Upper lobe of right lung (tissue), 1 donor: ENCODE measurements at regions not wholly inside any gene's neighbourhood (a gene's known extent, or its start where the extent isn't known, plus 50 kb on each side); places are given as distances from the start of the nearest gene placed in this dataset.
"Not testable (repeated sequence)": the region's sequence is repeated elsewhere in the genome, so short reads cannot be mapped to it uniquely, and the experiment has no call there.

Experiments
- ATAC-seq: fragments of 200-7000 bp; cut with Tn5 transposase; one replicate; pipeline ENCODE4 v1.9.1; 2020; ENCODE audit warnings: mild to moderate bottlenecking, moderate library complexity
- DNase-seq: peaks from one replicate; pipeline ENCODE4 v3.0.0-alpha.2; 2020
- H3K27ac ChIP-seq: fragments of 200-600 bp; one replicate; pipeline ENCODE4 v1.8.0; 2022
- H3K27me3 ChIP-seq: fragments of 200-600 bp; one replicate; pipeline ENCODE4 v1.8.0; 2022; ENCODE audit warnings: mild to moderate bottlenecking
- H3K36me3 ChIP-seq: fragments of 200-600 bp; one replicate; pipeline ENCODE4 v1.8.0; 2022
- H3K4me1 ChIP-seq: fragments of 200-600 bp; one replicate; pipeline ENCODE4 v1.8.0; 2022
- H3K4me3 ChIP-seq: fragments of 200-600 bp; one replicate; pipeline ENCODE4 v1.8.0; 2022; ENCODE audit warnings: mild to moderate bottlenecking
- H3K9me3 ChIP-seq: fragments of 200-600 bp; one replicate; pipeline ENCODE4 v1.8.0; 2022
- intact Hi-C: fragments of 100-400 bp; cut with DNase I; formaldehyde crosslinking; loops from one replicate; pipeline ENCODE4 v1.11.0; 2022
- TF ChIP-seq, protein P1 (sequence below): fragments of 200-600 bp; IDR thresholded peaks from one replicate; pipeline ENCODE4 v1.8.0; 2022; ENCODE audit warnings: antibody characterized with exemption
- donor health status: DM: no; HTN: yes; CAD: no; lungs with severe emphysema.

DNA sequence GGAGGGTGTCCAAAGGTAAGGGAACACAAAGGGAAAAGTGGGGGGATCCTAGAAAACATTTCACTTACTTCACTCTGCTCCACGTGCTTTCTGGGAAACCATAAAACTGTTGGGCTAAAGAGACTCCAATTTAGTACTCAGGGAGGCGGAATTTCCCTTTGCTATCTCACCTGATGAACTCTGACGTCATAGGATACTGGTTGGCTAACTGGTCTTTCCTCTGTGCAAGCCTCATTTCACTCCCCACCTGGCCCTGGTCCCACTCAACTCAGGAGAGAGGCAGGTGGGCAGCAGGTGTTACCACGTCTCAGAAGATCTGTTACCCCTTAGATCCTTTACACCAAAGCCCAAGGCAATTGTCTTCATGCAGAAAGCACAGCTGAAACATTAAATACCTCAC, 51.8 kb upstream of the PMAIP1 start:
- intact Hi-C loops, result no loop called here

DNA sequence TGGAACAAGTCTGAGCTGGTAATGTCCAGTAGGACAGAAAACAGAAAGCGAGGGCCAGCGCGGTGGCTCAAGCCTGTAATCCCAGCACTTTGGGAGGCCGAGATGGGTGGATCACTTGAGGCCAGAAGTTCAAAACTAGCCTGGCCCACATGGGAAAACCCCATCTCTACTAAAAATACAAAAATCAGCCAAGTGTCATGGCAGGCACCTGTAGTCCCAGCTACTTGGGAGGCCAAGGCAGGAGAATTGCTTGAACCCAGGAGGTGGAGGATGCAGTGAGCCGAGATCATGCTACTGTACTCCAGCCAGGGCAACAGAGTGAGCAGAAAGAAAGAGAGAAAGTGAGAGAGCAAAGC, 52.3 kb upstream of the PMAIP1 start:
- intact Hi-C loops, H3K36me3 ChIP-seq, H3K4me3 ChIP-seq, H3K4me1 ChIP-seq, DNase-seq, H3K27me3 ChIP-seq, H3K9me3 ChIP-seq, H3K27ac ChIP-seq, ATAC-seq: not testable (repeated sequence)

More for the DNA sequence above, 51.8 kb upstream of the PMAIP1 start:
- Histone ChIP-seq H3K27ac (no peak overlapping the region), H3K4me1 (no peaks in the 10 kb centered on the region), H3K36me3 (no peaks in the 10 kb centered on the region), H3K27me3 (no peaks in the 10 kb centered on the region), H3K9me3 (no peaks in the 10 kb centered on the region), H3K4me3 (no peak overlapping the region)
- ATAC-seq, result no peak
- TF ChIP-seq, protein P1, sequence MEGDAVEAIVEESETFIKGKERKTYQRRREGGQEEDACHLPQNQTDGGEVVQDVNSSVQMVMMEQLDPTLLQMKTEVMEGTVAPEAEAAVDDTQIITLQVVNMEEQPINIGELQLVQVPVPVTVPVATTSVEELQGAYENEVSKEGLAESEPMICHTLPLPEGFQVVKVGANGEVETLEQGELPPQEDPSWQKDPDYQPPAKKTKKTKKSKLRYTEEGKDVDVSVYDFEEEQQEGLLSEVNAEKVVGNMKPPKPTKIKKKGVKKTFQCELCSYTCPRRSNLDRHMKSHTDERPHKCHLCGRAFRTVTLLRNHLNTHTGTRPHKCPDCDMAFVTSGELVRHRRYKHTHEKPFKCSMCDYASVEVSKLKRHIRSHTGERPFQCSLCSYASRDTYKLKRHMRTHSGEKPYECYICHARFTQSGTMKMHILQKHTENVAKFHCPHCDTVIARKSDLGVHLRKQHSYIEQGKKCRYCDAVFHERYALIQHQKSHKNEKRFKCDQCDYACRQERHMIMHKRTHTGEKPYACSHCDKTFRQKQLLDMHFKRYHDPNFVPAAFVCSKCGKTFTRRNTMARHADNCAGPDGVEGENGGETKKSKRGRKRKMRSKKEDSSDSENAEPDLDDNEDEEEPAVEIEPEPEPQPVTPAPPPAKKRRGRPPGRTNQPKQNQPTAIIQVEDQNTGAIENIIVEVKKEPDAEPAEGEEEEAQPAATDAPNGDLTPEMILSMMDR, result no peak
- no peak for DNase-seq

DNA sequence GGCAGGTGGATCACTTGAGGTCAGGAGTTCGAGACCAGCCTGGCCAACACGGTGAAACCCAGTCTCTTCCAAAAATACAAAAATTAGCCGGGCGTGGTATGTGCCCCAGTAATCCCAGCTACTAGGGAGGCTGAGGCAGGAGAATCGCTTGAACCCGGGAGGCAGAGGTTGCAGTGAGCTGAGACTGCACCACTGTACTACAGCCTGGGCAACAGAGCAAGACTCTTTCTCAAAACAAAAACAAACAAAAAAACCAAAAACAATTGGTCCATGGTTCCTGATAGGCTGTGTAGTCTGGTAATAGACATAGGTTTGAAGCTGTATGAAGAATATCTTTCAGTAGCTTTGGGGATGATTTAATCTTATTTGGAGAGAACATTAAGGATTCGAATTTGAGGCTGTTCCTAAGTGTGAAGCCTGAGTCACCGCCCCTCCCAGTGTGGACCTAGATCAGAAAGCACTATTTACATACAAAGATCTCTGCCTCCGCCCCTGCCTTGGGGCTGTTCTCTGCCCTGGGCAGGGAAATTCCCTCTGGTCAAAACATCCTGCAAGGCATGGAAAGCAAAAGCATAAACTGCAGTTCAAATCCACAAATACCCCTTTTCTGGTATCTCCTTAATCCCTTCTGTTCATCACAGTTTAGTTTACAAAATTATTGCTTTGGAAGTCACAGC, 52.8 kb upstream of the PMAIP1 start:
- no peaks in the 10 kb centered on the region for H3K4me1 ChIP-seq
- no peaks in the 10 kb centered on the region for H3K27me3 ChIP-seq
- no peak for DNase-seq
- peak; percentile 77 for ATAC-seq
- no peak overlapping the region for H3K27ac ChIP-seq
- intact Hi-C loops, result no loop called here
- no peak overlapping the region for H3K4me3 ChIP-seq
- TF ChIP-seq, protein P1, result no peak
- H3K9me3 ChIP-seq, result no peaks in the 10 kb centered on the region
- no peaks in the 10 kb centered on the region for H3K36me3 ChIP-seq

DNA sequence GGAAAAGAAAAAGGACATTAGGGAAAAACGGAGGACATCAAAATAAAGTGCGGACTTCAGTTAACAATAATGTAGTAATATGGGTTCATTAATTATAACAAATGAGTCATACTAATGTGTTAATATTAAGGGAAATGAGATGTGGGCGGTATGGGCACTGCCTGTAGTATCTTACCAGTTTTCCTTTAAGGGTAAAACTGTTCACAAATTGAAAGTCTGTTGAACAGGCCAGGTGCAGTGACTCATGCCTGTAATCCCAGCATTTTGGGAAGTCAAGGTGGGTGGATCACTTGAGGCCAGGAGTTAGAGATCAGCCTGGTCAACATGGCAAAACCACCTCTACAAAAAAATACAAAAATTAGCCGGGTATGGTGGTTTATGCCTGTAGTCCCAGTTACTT, 56.8 kb upstream of the PMAIP1 start:
- Histone ChIP-seq H3K27me3 (no peaks in the 10 kb centered on the region), H3K27ac (no peak overlapping the region), H3K4me1 (no peaks in the 10 kb centered on the region), H3K36me3 (no peaks in the 10 kb centered on the region), H3K4me3 (no peak overlapping the region), H3K9me3 (no peaks in the 10 kb centered on the region)
- ATAC-seq (no peak), DNase-seq (no peak)
- intact Hi-C loops, result no loop called here
- TF ChIP-seq, protein P1, result no peak

DNA sequence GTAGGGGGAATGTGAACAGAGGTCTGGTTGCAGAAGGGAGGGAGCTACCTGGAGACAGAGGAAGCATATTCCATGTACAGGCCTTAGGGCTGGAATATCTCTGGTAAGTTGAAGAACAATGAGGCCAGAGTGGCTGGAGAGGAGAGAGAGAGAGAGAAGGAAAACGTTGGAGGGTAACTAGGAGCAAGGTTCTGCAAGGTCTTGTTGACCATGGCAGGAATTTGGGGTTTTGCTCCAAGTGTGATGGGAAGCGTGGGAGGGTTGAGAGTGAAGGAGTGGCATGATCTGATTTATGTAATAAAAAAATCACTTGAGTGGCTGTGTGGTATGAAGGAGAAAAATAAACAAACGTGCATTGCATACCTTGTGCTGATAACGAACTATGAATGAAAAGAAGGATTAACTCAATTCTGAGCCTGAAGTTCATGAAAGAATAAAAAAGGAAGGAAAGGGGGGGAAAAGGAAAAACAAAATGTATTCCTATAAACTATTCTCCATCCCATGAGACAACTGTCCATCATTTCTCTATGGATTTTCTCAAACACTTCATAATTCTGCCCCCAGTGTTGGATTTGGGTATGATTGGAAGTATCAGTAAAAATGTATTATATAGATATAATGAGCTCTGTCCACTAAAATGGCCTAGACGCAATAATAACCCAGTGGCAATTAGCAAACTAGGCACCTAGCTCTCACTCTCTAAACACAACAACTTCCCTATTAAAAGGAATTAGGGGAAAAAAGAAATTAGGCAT, 59.7 kb upstream of the PMAIP1 start:
- Histone ChIP-seq H3K4me3 (no peak overlapping the region), H3K4me1 (no peaks in the 10 kb centered on the region), H3K27ac (no peak overlapping the region), H3K27me3 (no peaks in the 10 kb centered on the region), H3K9me3 (no peaks in the 10 kb centered on the region), H3K36me3 (no peaks in the 10 kb centered on the region)
- intact Hi-C loops, result no loop called here
- TF ChIP-seq, protein P1, result no peak
- ATAC-seq (peak; percentile 75), DNase-seq (no peak)

DNA sequence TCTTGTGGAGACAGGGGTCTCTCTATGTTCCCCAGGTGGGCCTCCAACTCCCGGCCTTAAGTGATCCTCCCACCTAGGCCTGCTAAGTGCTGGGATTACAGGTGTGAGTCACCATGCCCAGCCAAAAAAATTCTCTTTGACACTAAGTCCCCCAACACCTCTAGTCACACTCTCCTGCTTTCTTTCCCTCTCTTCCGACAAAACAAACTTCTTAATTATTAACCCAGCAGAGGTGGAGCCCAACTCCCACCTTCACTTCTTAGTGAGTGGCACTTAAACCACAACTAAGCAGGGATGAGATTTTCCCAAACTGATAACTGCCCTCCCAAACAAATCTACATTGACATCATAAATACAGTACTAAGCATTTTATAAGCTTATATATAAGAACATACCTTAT, 60.5 kb upstream of the PMAIP1 start:
- ATAC-seq, result no peak

More for the DNA sequence above, 60.5 kb upstream of the PMAIP1 start:
- Histone ChIP-seq H3K4me3 (no peak overlapping the region), H3K4me1 (no peaks in the 10 kb centered on the region), H3K9me3 (no peaks in the 10 kb centered on the region), H3K36me3 (no peaks in the 10 kb centered on the region), H3K27me3 (no peaks in the 10 kb centered on the region), H3K27ac (no peak overlapping the region)
- no peak for DNase-seq
- TF ChIP-seq, protein P1, result no peak
- intact Hi-C loops, result no loop called here
